Stomach (tissue), 8 donors: ENCODE measurements at regions not wholly inside any gene's neighbourhood (a gene's known extent, or its start where the extent isn't known, plus 50 kb on each side); places are given as distances from the start of the nearest gene placed in this dataset.

Source experiments
- DNase-seq, 2 donors: peaks; one replicate each; pipeline versions ENCODE4 v3.0.0 to v3.0.0-alpha.2; 2013 to 2019
- H3K27ac ChIP-seq, 5 donors: fragments of 200-600 bp in 4 of 5; sonication (generic) in 4 of 5; one replicate each; pipeline ENCODE4 v1.5.1; 2013 to 2019; ENCODE audit warnings: mild to moderate bottlenecking in 1 of 5, moderate library complexity in 1 of 5
- H3K27me3 ChIP-seq, 3 donors: fragments of 200-600 bp; sonication (generic); one replicate each; pipeline ENCODE4 v1.5.1; 2017 to 2019; ENCODE audit warnings: mixed run types in 1 of 3
- H3K36me3 ChIP-seq, 4 donors: fragments of 200-600 bp; sonication (generic); 1 replicate in 3 of 4; 2 replicates in 1 of 4; pipeline ENCODE4 v1.5.1; 2016 to 2019
- H3K4me1 ChIP-seq, 4 donors: fragments of 200-600 bp; sonication (generic); one replicate each; pipeline ENCODE4 v1.5.1; 2016 to 2019
- H3K4me3 ChIP-seq, 4 donors: fragments of 200-600 bp; sonication (generic) in 3 of 4; one replicate each; pipeline ENCODE4 v1.5.1; 2016 to 2019; ENCODE audit warnings: mild to moderate bottlenecking in 1 of 4
- H3K9me3 ChIP-seq, 4 donors: fragments of 200-600 bp; sonication (generic); one replicate each; pipeline ENCODE4 v1.5.1; 2016 to 2019
- CTCF ChIP-seq, 7 experiments: fragments of 450-650 bp in 4 of 7; fragments of 200-600 bp in 3 of 7; sonication (generic) in 3 of 7; IDR thresholded peaks; one replicate each; pipeline ENCODE4 v1.5.1; 2016 to 2019; ENCODE audit warnings: antibody characterized with exemption in 7 of 7, control low read depth in 2 of 7, mild to moderate bottlenecking in 1 of 7
- EP300 ChIP-seq: sonication (generic); formaldehyde crosslinking; IDR thresholded peaks from one replicate; pipeline ENCODE4 v1.6.1; 2017; ENCODE audit warnings: antibody characterized with exemption
- POLR2A ChIP-seq, 4 donors: fragments of 450-650 bp; IDR thresholded peaks; one replicate each; pipeline ENCODE4 v1.6.1; 2016; ENCODE audit warnings: antibody characterized with exemption in 4 of 4, control low read depth in 2 of 4, mild to moderate bottlenecking in 1 of 4, moderate library complexity in 1 of 4
- POLR2AphosphoS5 ChIP-seq, 3 donors: sonication (generic); formaldehyde crosslinking; IDR thresholded peaks; one replicate each; pipeline ENCODE4 v1.6.1; 2016; ENCODE audit warnings: antibody characterized with exemption in 3 of 3
- WGBS, 5 donors: extraction: QIAGEN DNeasy Blood & Tissue Kit in 3 of 5; methylation state at CpG; one replicate each; pipeline versions ENCODE4 v1.1.5 to v1.1.7; 2013 to 2018; 5-methylcytosine and 5-hydroxymethylcytosine counted together
- intact Hi-C: fragments of 100-400 bp; cut with DNase I; formaldehyde crosslinking; loops from one replicate; pipeline ENCODE4 v1.15.1; 2023; ENCODE audit warnings: low total_unique reads
- donor health status: healthy with polysubstance abuse.
- donor health status: Bipolar disorder and iron deficiency.
- donor health status: healthy.

DNA sequence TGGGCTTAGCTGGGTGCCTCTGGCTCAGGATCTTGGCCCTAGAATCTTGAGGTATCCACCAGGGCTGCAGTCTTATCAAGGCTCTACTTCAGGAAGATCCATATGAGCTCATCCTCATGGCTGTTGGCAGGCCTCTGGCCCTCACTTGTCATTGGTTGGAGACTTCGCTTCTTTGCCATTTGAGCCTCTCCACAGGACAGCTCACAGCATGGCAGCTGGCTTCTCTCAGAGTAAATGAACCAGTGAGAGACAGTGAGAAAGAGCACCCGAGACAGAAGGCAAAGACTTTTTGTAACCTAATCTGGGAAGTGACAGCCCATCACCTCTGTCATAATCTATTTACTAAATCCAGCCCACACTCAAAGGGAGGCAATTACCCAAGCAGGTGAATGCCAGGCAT, 236.8 kb downstream of the GPAT3 start:
- Histone ChIP-seq H3K4me3 (no peak overlapping the region), H3K9me3 (no peaks in the 10 kb centered on the region), H3K27ac (no peak overlapping the region), H3K27me3 (peaks cover 0 to 4% (median 0%) of the 10 kb centered on the region in 3 donors), H3K36me3 (no peaks in the 10 kb centered on the region), H3K4me1 (no peaks in the 10 kb centered on the region)
- 70 to 84% (median 78%) methylated on average over 2 of the region's 2 CpGs for WGBS, 5 donors
- intact Hi-C loops = no loop called here
- TF ChIP-seq CTCF (IDR thresholded peaks at IDR 0.05) (no peak), POLR2A (IDR thresholded peaks at IDR 0.05) (no peak), EP300 (no peak), POLR2AphosphoS5 (IDR thresholded peaks at IDR 0.05) (no peak)
- DNase-seq = no peak

DNA sequence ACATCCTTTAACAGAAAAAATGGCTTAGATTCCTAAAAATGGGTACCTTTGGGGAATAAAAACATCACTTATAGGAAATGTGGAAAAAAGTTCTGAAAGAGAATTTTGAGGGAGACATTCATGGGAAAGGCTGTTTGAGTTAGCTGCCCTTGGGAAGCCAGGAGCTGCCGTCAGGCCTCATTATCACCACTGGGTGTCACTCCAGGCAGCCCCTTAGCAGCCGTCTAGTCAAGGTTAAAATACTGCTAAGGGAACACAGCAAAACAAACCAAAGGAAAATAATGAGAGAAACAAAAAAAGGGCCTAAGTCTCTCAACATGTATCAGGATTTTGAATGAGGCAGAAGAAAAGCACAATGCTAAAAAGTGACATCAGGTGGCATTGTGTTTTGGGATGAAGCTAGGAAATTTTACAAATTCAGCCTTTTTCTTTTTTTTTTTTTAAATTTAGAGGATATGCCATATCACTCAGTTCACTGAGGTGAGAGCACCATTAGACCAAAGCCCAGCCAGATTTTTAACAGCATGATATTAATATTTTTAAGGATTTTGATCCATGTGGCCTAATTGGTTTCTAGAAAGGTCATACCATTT, 235.3 kb downstream of the GPAT3 start:
- Histone ChIP-seq H3K4me1 (no peaks in the 10 kb centered on the region), H3K9me3 (no peaks in the 10 kb centered on the region), H3K27ac (no peak overlapping the region), H3K27me3 (peaks cover 0 to 4% (median 0%) of the 10 kb centered on the region in 3 donors), H3K36me3 (no peaks in the 10 kb centered on the region), H3K4me3 (no peak overlapping the region)
- 5 to 9% (median 7%) methylated on average over 2 of the region's 2 CpGs for WGBS, 5 donors
- no peak for TF ChIP-seq POLR2AphosphoS5 (IDR thresholded peaks at IDR 0.05)
- TF ChIP-seq EP300 = no peak
- TF ChIP-seq POLR2A (IDR thresholded peaks at IDR 0.05) = no peak
- TF ChIP-seq CTCF (IDR thresholded peaks at IDR 0.05) = peak in 3 of 7 experiments; percentile 19 to 31 (median 23)
- peak; percentile 45 to 82 for DNase-seq
- intact Hi-C loops = no loop called here

DNA sequence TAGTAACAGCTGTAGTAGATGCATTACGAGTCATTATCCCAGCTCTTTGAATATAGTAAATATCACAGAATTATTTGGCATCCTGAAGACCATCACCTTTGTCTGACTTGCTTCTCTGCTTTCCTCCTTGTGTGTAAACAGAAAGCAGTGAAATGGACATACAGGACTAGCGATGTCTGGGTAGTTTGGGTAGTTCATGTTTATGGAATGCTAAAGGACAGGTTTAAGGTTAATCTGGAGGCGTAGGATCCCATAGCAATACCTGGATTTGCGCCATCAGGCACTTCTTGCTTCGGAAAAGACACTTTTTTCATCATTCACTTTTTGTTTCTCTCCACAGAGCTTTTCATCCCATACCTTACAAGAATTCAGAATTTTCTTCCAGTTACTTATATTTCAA, 232.2 kb downstream of the GPAT3 start:
- Histone ChIP-seq H3K4me3 (no peak overlapping the region), H3K27ac (no peak overlapping the region), H3K4me1 (no peaks in the 10 kb centered on the region), H3K9me3 (no peaks in the 10 kb centered on the region), H3K27me3 (peaks cover 0 to 4% (median 0%) of the 10 kb centered on the region in 3 donors), H3K36me3 (no peaks in the 10 kb centered on the region)
- TF ChIP-seq POLR2AphosphoS5 (IDR thresholded peaks at IDR 0.05) (no peak), EP300 (no peak), POLR2A (IDR thresholded peaks at IDR 0.05) (no peak), CTCF (IDR thresholded peaks at IDR 0.05) (no peak)
- no peak for DNase-seq
- 77 to 86% (median 81%) methylated on average over 5 of the region's 5 CpGs for WGBS, 5 donors
- intact Hi-C loops = no loop called here

GRCh38 chr4:83767067-83767466, 231.2 kb downstream of the GPAT3 start:
- Histone ChIP-seq H3K27ac (no peak overlapping the region), H3K27me3 (peaks cover 0 to 4% (median 0%) of the 10 kb centered on the region in 3 donors), H3K4me1 (no peaks in the 10 kb centered on the region), H3K9me3 (no peaks in the 10 kb centered on the region), H3K36me3 (no peaks in the 10 kb centered on the region), H3K4me3 (no peak overlapping the region)
- 89 to 95% (median 91%) methylated on average over 2 of the region's 2 CpGs for WGBS, 5 donors
- TF ChIP-seq POLR2AphosphoS5 (IDR thresholded peaks at IDR 0.05) (no peak), POLR2A (IDR thresholded peaks at IDR 0.05) (no peak)
- DNase-seq = no peak
- intact Hi-C loops = no loop called here

- Histone ChIP-seq H3K36me3 (no peaks in the 10 kb centered on the region), H3K27me3 (no peaks in the 10 kb centered on the region), H3K4me3 (no peak overlapping the region), H3K27ac (no peak overlapping the region), H3K9me3 (no peaks in the 10 kb centered on the region), H3K4me1 (no peaks in the 10 kb centered on the region)
- TF ChIP-seq POLR2AphosphoS5 (IDR thresholded peaks at IDR 0.05) (no peak), EP300 (no peak), CTCF (IDR thresholded peaks at IDR 0.05) (no peak), POLR2A (IDR thresholded peaks at IDR 0.05) (no peak)
- WGBS, 5 donors = 85 to 93% (median 89%) methylated on average over 5 of the region's 5 CpGs
- DNase-seq = no peak
- intact Hi-C loops = no loop called here
Observed at GRCh38 chr4:83759611-83760010, 223.7 kb downstream of the GPAT3 start.
